Activated CD8-positive, alpha-beta memory T cell treated with anti-CD3 and anti-CD28 coated beads for 36 hours (primary cell): ENCODE measurements at regions not wholly inside any gene's neighbourhood (a gene's known extent, or its start where the extent isn't known, plus 50 kb on each side); places are given as distances from the start of the nearest gene placed in this dataset.

ENCODE experiments used
- CTCF ChIA-PET: fragments of 350-600 bp; sonication (Branson Sonifier 250); formaldehyde crosslinking; loops from one replicate; lab custom pipeline; 2021; ENCODE audit warnings: antibody characterized with exemption; lab: Charles Lee
- POLR2A ChIA-PET: fragments of 350-600 bp; sonication (Branson Sonifier 250); formaldehyde crosslinking; loops from one replicate; lab custom pipeline; 2021; ENCODE audit warnings: antibody characterized with exemption; lab: Charles Lee

DNA sequence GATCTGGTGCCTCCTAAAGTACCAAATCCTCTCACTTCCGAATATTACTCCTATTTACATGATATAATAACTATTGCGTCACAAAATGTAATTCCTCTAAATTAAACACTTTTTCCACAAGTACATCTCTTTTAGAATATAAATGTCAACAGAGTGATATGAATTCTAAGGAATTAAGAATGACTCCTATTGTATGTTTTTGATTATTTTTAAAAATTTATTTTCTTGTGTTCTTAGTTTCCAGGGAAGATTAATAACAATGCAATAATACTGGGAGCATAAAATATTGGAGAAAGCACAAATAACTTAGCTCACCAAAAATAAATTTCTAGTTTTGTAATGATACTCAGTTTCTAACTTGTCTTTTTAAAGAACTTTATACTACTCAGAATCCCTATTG is 184.9 kb downstream of the PCDH18 start:
- CTCF ChIA-PET = no interaction called here
- POLR2A ChIA-PET = no interaction called here

GRCh38 chr4:137345597-137345996 is 186.7 kb downstream of the PCDH18 start:
- ChIA-PET POLR2A (no interaction called here), CTCF (no interaction called here)

DNA sequence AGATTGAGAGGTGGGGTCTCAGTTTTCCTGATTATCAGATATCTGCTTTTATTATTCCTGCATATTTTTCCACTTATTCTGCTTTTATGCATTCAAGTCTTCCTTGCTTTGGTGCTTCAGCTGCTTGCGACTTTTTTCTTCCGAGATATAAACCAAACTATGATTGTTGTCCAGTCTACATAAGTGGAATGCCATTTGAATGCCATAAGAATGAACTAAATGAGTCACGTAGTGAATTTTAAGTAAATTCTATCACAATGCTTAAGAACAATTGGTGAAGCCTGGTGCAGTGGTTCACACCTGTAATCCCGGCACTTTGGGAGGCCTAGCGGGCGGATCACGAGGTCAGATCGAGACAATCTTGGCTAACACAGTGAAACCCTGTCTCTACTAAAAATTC is 189.1 kb downstream of the PCDH18 start:
- CTCF ChIA-PET = no interaction called here

DNA sequence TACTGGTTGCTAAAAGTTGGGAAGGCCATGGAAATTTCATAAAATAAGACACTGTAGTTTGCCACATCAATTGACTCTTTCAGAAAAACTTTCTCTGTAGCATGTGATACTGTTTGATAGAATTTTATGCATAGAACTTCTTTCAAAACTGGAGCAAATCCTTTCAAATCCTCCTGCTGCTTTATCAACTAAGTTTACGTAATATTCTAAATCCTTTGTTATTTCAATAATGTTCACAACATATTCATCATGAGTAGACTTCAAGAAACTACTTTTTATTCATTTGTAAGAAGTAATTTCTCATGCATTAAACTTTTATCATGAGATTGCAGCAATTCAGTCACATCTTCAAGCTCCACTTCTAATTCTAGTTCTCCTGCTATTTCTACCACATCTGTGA is 199.3 kb downstream of the PCDH18 start:
- ChIA-PET POLR2A (no interaction called here), CTCF (no interaction called here)

More for the DNA sequence above, 189.1 kb downstream of the PCDH18 start:
- POLR2A ChIA-PET = no interaction called here

- POLR2A ChIA-PET = no interaction called here
These were observed 220.0 kb downstream of the PCDH18 start for GRCh38 chr4:137312257-137312656.

GRCh38 chr4:137310593-137311490 is 221.5 kb downstream of the PCDH18 start:
- ChIA-PET CTCF (no interaction called here), POLR2A (no interaction called here)

More at GRCh38 chr4:137312257-137312656, 220.0 kb downstream of the PCDH18 start:
- CTCF ChIA-PET = no interaction called here

- ChIA-PET CTCF (no interaction called here), POLR2A (no interaction called here)
These were observed 222.1 kb downstream of the PCDH18 start for GRCh38 chr4:137310166-137310565.

DNA sequence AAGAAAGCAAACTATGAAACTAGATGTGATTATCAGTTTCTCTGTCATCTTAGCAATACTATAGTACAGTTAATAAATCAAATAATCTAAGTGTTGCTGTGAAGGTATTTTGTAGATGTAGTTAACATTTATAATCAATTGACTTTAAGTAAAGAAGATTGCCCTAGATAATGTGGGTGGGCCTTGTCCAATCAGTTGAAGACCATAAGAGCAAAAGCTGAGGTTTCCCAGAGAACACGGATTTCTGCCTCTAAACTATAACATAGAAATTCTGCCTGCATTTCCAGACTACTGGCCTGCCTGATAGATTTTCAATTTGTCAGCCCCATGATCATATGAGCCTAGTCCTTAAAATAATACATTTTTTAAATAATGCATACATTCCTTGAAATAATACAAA is 222.9 kb downstream of the PCDH18 start:
- ChIA-PET POLR2A (no interaction called here), CTCF (no interaction called here)

- ChIA-PET CTCF (no interaction called here), POLR2A (no interaction called here)
These were observed 224.5 kb downstream of the PCDH18 start for GRCh38 chr4:137307806-137308205.

- CTCF ChIA-PET = no interaction called here
- POLR2A ChIA-PET = no interaction called here
These were observed 231.5 kb downstream of the PCDH18 start for GRCh38 chr4:137300776-137301175.

DNA sequence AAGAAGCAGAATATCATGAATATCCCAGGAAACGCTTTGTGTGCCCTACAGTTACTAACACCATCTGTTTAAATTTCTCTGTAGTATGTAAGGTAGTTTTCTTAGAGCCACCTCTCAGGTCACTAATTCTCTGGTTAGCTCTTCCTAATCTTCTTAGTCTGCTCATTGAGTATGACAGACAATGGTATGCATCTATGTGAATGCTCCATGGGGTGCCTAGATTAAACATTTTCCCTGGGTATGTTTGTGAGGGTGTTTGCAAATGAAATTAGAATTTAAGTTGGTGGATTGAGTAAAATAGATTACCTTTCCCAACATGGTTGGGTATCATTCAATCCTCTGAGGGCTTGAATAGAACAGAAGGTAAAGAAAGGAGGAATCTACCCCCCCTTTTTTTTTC is 233.0 kb downstream of the PCDH18 start:
- ChIA-PET POLR2A (no interaction called here), CTCF (interaction anchor here (0.7 kb wide), 1 partner anchor 10 kb away, joined by 3 read pairs; no protein-coding TSS in a partner anchor)

DNA sequence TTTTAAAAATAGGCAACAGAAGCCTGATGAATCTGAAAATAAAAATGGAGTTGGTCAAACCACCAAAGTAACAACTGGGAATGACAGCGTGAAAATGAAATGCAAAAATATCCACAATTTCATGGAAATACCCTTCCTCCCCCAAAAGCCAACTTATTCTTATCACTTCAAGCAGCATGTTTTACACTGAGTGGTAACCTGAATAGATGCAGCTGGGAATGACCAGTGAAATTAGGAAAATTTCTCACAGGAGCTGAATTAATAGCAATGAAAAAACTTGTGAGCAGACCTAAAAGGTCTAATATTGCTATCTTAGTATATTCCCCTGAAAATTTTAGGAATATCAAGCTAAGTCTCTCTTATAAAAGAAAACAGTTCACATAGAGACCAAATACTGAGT is 239.0 kb downstream of the PCDH18 start:
- POLR2A ChIA-PET = no interaction called here
- CTCF ChIA-PET = no interaction called here

GRCh38 chr4:137283737-137284136 is 248.6 kb downstream of the PCDH18 start:
- ChIA-PET POLR2A (no interaction called here), CTCF (no interaction called here)

GRCh38 chr4:137278431-137278830 is 253.9 kb downstream of the PCDH18 start:
- CTCF ChIA-PET = no interaction called here
- POLR2A ChIA-PET = no interaction called here

- POLR2A ChIA-PET = no interaction called here
- CTCF ChIA-PET = no interaction called here
These were observed 257.9 kb downstream of the PCDH18 start for GRCh38 chr4:137274404-137274803.

DNA sequence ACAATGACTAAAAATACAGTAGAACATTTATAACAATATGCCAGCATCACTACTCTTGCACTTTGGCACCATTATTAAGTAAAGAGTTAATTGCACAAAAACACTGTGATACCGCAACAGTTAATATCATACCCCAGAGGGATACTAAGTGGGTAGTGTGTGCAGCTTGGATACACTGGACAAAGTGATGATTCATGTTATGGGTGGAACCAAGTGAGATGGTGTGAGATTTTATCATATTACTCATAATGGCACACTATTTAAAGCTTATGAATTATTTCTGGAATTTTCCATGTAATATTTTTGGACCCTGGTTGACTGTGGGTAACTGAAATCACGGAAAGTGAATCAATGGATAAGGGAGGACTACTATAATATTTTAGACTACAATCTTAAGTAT is 265.3 kb downstream of the PCDH18 start:
- CTCF ChIA-PET = no interaction called here

GRCh38 chr4:137266511-137266910 is 265.8 kb downstream of the PCDH18 start:
- ChIA-PET CTCF (no interaction called here), POLR2A (no interaction called here)

More for the DNA sequence above, 265.3 kb downstream of the PCDH18 start:
- POLR2A ChIA-PET = no interaction called here

GRCh38 chr4:137263206-137263605 is 269.1 kb downstream of the PCDH18 start:
- CTCF ChIA-PET = no interaction called here
- POLR2A ChIA-PET = no interaction called here

DNA sequence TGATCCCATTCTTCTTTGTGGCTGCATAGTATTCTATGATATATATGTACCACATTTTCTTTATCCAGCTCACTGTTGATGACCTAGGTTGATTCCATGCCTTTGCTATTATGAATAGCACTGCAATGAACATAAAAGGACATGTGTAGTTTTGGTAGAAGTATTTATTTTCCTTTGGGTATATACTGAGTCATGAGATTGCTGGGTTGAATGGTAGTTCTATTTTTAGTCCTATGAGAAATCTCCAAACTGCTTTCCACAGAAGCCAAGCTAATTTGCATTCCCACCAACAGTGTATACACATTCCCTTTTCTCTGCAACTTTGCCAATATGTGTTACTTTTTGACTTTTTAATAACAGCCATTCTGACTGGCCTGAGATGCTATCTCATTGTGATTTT is 278.3 kb downstream of the PCDH18 start:
- POLR2A ChIA-PET = no interaction called here

DNA sequence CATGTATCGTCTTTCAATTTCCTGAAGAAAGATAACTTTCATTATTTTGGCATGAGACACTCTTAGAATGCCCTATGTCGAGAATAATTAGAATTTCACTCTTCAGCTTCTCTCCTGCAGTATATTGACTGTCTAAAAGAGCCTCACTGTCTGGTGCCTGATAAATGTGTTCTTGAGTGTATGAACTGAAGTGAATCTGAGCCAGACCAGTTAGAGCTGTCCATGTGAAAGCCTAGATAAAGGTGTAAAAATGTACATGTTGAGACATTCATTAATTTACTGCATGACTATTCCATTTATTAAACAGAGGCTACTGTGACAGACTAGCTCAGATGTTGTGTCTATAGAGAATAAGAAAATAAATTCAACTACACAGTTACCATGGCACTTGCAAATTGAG is 283.2 kb downstream of the PCDH18 start:
- POLR2A ChIA-PET = no interaction called here
- CTCF ChIA-PET = no interaction called here

More for the DNA sequence above, 278.3 kb downstream of the PCDH18 start:
- CTCF ChIA-PET = no interaction called here

GRCh38 chr4:137238456-137239162 is 293.7 kb downstream of the PCDH18 start:
- POLR2A ChIA-PET = no interaction called here
- CTCF ChIA-PET = no interaction called here
